Esophagus muscularis mucosa (tissue), 4 donors: ENCODE measurements at regions not wholly inside any gene's neighbourhood (a gene's known extent, or its start where the extent isn't known, plus 50 kb on each side); places are given as distances from the start of the nearest gene placed in this dataset.

Experiments
- DNase-seq: peaks from one replicate; pipeline ENCODE4 v3.0.0-alpha.2; 2017; ENCODE audit errors: extremely low spot score
- H3K27ac ChIP-seq, 4 donors: fragments of 200-600 bp; sonication (generic); replicated peaks in 1 of 4; 1 replicate in 3 of 4; 2 replicates in 1 of 4; pipeline ENCODE4 v1.5.1; 2016 to 2019; ENCODE audit warnings: mild to moderate bottlenecking in 1 of 4
- H3K27me3 ChIP-seq, 4 donors: fragments of 200-600 bp; sonication (generic); one replicate each; pipeline versions ENCODE4 v1.5.1 to v1.6.0; 2016 to 2019
- H3K36me3 ChIP-seq, 4 donors: fragments of 200-600 bp; sonication (generic); one replicate each; pipeline ENCODE4 v1.5.1; 2016 to 2019
- H3K4me1 ChIP-seq, 4 donors: fragments of 200-600 bp; sonication (generic); one replicate each; pipeline ENCODE4 v1.5.1; 2016 to 2019
- H3K4me3 ChIP-seq, 4 donors: fragments of 200-600 bp; sonication (generic); 1 replicate in 2 of 4; 2 replicates in 2 of 4; pipeline ENCODE4 v1.5.1; 2016 to 2019; ENCODE audit warnings: mild to moderate bottlenecking in 4 of 4, moderate library complexity in 1 of 4
- H3K9me3 ChIP-seq, 4 donors: fragments of 200-600 bp; sonication (generic); 1 replicate in 3 of 4; 2 replicates in 1 of 4; pipeline ENCODE4 v1.5.1; 2016 to 2019
- CTCF ChIP-seq, 3 experiments: fragments of 200-600 bp in 2 of 3; fragments of 450-650 bp in 1 of 3; sonication (generic) in 2 of 3; IDR thresholded peaks; one replicate each; pipeline ENCODE4 v1.5.1; 2017 to 2019; ENCODE audit warnings: antibody characterized with exemption in 3 of 3, mild to moderate bottlenecking in 2 of 3, moderate library complexity in 1 of 3
- EP300 ChIP-seq: sonication (generic); formaldehyde crosslinking; IDR thresholded peaks from one replicate; pipeline ENCODE4 v1.6.1; 2017; ENCODE audit warnings: antibody characterized with exemption
- POLR2A ChIP-seq: fragments of 450-650 bp; IDR thresholded peaks from one replicate; pipeline ENCODE4 v1.6.1; 2017; ENCODE audit warnings: antibody characterized with exemption, moderate library complexity, mild to moderate bottlenecking, low read depth
- POLR2AphosphoS5 ChIP-seq, 2 donors: sonication (generic); formaldehyde crosslinking; IDR thresholded peaks; one replicate each; pipeline ENCODE4 v1.6.1; 2017; ENCODE audit warnings: antibody characterized with exemption in 2 of 2
- WGBS: methylation state at CpG from one replicate; pipeline ENCODE4 v1.1.5; 2018; 5-methylcytosine and 5-hydroxymethylcytosine counted together
- intact Hi-C: fragments of 100-400 bp; cut with DNase I; formaldehyde crosslinking; loops from one replicate; pipeline ENCODE4 v1.15.1; 2023

GRCh38 chr5:167665841-167666375 lies 625.5 kb upstream of the WWC1 start:
- no peaks in the 10 kb centered on the region for H3K9me3 ChIP-seq
- 63% methylated on average over 5 of the region's 5 CpGs for WGBS

GRCh38 chr5:167671176-167671575 lies 620.3 kb upstream of the WWC1 start:
- 58% methylated on average over 4 of the region's 4 CpGs for WGBS

More at GRCh38 chr5:167665841-167666375, 625.5 kb upstream of the WWC1 start:
- intact Hi-C loops, result no loop called here
- Histone ChIP-seq H3K27me3 (no peaks in the 10 kb centered on the region), H3K27ac (no peak overlapping the region), H3K4me1 (no peaks in the 10 kb centered on the region), H3K36me3 (no peaks in the 10 kb centered on the region), H3K4me3 (no peak overlapping the region)
- no peak for DNase-seq
- TF ChIP-seq EP300 (no peak), POLR2AphosphoS5 (IDR thresholded peaks at IDR 0.05) (no peak), POLR2A (no peak), CTCF (IDR thresholded peaks at IDR 0.05) (no peak)

GRCh38 chr5:167673942-167674341 lies 617.5 kb upstream of the WWC1 start:
- Histone ChIP-seq H3K4me3 (no peak overlapping the region), H3K27ac (no peak overlapping the region), H3K9me3 (peaks cover 0 to 9% (median 3%) of the 10 kb centered on the region in 4 donors), H3K36me3 (no peaks in the 10 kb centered on the region), H3K27me3 (no peaks in the 10 kb centered on the region), H3K4me1 (no peaks in the 10 kb centered on the region)
- intact Hi-C loops, result no loop called here
- WGBS, result 35% methylated on average over 2 of the region's 2 CpGs
- DNase-seq, result no peak
- no peak for TF ChIP-seq EP300
- no peak for TF ChIP-seq CTCF (IDR thresholded peaks at IDR 0.05)
- no peak for TF ChIP-seq POLR2AphosphoS5 (IDR thresholded peaks at IDR 0.05)
- no peak for TF ChIP-seq POLR2A

More at GRCh38 chr5:167671176-167671575, 620.3 kb upstream of the WWC1 start:
- intact Hi-C loops, result no loop called here
- Histone ChIP-seq H3K4me1 (no peaks in the 10 kb centered on the region), H3K4me3 (no peak overlapping the region), H3K9me3 (peaks cover 0 to under 1% (median 0%) of the 10 kb centered on the region in 4 donors), H3K36me3 (no peaks in the 10 kb centered on the region), H3K27me3 (no peaks in the 10 kb centered on the region), H3K27ac (no peak overlapping the region)
- no peak for DNase-seq
- TF ChIP-seq EP300 (no peak), POLR2A (no peak), CTCF (IDR thresholded peaks at IDR 0.05) (no peak), POLR2AphosphoS5 (IDR thresholded peaks at IDR 0.05) (no peak)

- 90% methylated on average over 3 of the region's 3 CpGs for WGBS
- DNase-seq, result no peak
Measured at GRCh38 chr5:167678481-167678880, 613.0 kb upstream of the WWC1 start.

GRCh38 chr5:167684251-167684650 lies 607.2 kb upstream of the WWC1 start:
- no peaks in the 10 kb centered on the region for H3K27me3 ChIP-seq
- WGBS, result 86% methylated on average over 3 of the region's 3 CpGs
- no peaks in the 10 kb centered on the region for H3K4me1 ChIP-seq
- TF ChIP-seq POLR2A (no peak), POLR2AphosphoS5 (IDR thresholded peaks at IDR 0.05) (no peak), EP300 (no peak), CTCF (IDR thresholded peaks at IDR 0.05) (no peak)
- no peaks in the 10 kb centered on the region for H3K36me3 ChIP-seq
- no peak overlapping the region for H3K27ac ChIP-seq
- H3K4me3 ChIP-seq, result no peak overlapping the region
- intact Hi-C loops, result no loop called here
- no peak for DNase-seq
- H3K9me3 ChIP-seq, result peaks cover 0 to 5% (median 0%) of the 10 kb centered on the region in 4 donors

More at GRCh38 chr5:167678481-167678880, 613.0 kb upstream of the WWC1 start:
- Histone ChIP-seq H3K4me3 (no peak overlapping the region), H3K36me3 (no peaks in the 10 kb centered on the region), H3K27me3 (no peaks in the 10 kb centered on the region), H3K4me1 (no peaks in the 10 kb centered on the region), H3K27ac (no peak overlapping the region), H3K9me3 (peaks cover 0 to 14% (median 3%) of the 10 kb centered on the region in 4 donors)
- TF ChIP-seq POLR2A (no peak), EP300 (no peak)
- intact Hi-C loops, result no loop called here
